ENCODE measurements at regions not wholly inside any gene's neighbourhood (a gene's known extent, or its start where the extent isn't known, plus 50 kb on each side); places are given as distances from the start of the nearest gene placed in this dataset.
"Not testable (repeated sequence)": the region's sequence is repeated elsewhere in the genome, so short reads cannot be mapped to it uniquely, and the experiment has no call there.

DNA sequence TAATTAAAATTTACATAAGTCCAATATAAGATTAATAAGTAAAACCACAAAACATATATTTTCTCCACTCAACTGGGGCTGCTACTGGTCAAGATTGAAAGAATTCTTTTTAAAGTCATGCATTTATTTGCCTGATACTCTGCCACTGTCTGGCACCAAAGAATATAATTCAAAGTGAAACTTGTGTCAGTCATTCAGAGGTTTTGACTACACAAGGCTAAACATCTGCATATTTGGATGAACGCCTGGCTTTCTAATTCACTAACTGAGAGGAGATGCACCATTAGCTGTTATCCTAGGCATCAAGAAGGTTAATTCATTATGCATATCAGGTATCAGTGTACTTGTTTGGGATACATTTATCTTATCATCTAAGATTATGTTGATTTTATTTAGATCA lies 598.5 kb downstream of the CENPC start:
- H3K9me3 ChIP-seq, result no peaks in the 10 kb centered on the region
- H3K27ac ChIP-seq, result no peak overlapping the region
- H3K4me1 ChIP-seq, result no peaks in the 10 kb centered on the region
- TF ChIP-seq, protein P1, sequence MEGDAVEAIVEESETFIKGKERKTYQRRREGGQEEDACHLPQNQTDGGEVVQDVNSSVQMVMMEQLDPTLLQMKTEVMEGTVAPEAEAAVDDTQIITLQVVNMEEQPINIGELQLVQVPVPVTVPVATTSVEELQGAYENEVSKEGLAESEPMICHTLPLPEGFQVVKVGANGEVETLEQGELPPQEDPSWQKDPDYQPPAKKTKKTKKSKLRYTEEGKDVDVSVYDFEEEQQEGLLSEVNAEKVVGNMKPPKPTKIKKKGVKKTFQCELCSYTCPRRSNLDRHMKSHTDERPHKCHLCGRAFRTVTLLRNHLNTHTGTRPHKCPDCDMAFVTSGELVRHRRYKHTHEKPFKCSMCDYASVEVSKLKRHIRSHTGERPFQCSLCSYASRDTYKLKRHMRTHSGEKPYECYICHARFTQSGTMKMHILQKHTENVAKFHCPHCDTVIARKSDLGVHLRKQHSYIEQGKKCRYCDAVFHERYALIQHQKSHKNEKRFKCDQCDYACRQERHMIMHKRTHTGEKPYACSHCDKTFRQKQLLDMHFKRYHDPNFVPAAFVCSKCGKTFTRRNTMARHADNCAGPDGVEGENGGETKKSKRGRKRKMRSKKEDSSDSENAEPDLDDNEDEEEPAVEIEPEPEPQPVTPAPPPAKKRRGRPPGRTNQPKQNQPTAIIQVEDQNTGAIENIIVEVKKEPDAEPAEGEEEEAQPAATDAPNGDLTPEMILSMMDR (IDR thresholded peaks at IDR 0.05), result no peak
- ATAC-seq, result no peak
- H3K4me3 ChIP-seq, result no peak overlapping the region
- intact Hi-C loops (cut with DNase I), result no loop called here
- H3K36me3 ChIP-seq (ENCODE audit: insufficient read depth in 1 of 2, low read depth in 1 of 2), result no peaks in the 10 kb centered on the region
- 80 to 91% (median 83%) methylated on average over 1 of the region's 1 CpG for WGBS, 3 donors
- no peak for DNase-seq
- no peaks in the 10 kb centered on the region for H3K27me3 ChIP-seq (ENCODE audit: insufficient read depth in 3 of 3, low read length in 2 of 3)

DNA sequence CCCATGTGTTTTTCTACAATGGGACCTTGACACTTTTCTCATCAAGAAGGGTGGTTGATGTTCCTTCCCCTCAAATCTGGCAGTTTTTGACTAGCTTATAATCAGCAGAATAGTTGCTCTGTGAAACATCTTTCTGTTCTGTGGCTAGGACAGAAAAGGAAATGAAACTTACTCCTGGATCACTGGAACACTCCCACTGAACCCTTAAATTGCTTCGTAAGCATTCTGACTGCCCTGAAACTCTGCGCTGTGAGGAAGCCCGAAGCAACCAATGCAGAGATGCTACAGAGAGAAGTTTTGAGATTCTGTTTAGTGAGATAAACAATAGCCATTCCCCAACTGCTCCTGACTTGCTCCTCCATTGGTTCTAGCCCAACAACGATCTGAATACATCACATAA lies 602.2 kb downstream of the CENPC start:
- ATAC-seq (no peak), DNase-seq (no peak)
- H3K9me3 ChIP-seq, result no peaks in the 10 kb centered on the region
- no peaks in the 10 kb centered on the region for H3K36me3 ChIP-seq (ENCODE audit: insufficient read depth in 1 of 2, low read depth in 1 of 2)
- intact Hi-C loops (cut with DNase I), result no loop called here
- H3K27ac ChIP-seq, result no peak overlapping the region
- WGBS, 3 donors, result 80 to 84% (median 80%) methylated on average over 4 of the region's 4 CpGs
- TF ChIP-seq, protein P1 (IDR thresholded peaks at IDR 0.05), result no peak
- no peak overlapping the region for H3K4me3 ChIP-seq
- H3K27me3 ChIP-seq (ENCODE audit: insufficient read depth in 3 of 3, low read length in 2 of 3), result no peaks in the 10 kb centered on the region
- no peaks in the 10 kb centered on the region for H3K4me1 ChIP-seq

DNA sequence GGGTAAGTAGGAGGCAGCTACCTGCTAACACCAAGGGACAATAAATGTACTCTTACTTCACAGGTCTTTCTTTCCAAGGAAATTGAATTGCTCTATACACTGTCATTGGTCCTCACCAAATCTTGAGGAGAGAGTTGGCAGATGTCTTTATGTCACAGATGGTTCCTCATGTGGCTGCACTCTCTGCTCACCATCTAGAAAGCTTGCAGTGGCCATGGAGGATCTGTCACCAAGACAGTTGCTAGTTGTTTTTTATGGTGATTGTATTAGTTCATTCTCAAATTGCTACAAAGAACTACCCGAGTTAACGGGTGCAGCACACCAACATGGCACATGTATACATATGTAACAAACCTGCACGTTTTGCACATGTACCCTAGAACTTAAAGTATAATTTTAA lies 613.3 kb downstream of the CENPC start:
- ATAC-seq; intact Hi-C loops (cut with DNase I); H3K36me3 ChIP-seq (ENCODE audit: insufficient read depth in 1 of 2, low read depth in 1 of 2); H3K4me3 ChIP-seq; H3K9me3 ChIP-seq; DNase-seq; H3K27ac ChIP-seq; H3K27me3 ChIP-seq (ENCODE audit: insufficient read depth in 3 of 3, low read length in 2 of 3); H3K4me1 ChIP-seq: not testable (repeated sequence)
- 84 to 93% (median 84%) methylated on average over 3 of the region's 3 CpGs for WGBS, 3 donors

DNA sequence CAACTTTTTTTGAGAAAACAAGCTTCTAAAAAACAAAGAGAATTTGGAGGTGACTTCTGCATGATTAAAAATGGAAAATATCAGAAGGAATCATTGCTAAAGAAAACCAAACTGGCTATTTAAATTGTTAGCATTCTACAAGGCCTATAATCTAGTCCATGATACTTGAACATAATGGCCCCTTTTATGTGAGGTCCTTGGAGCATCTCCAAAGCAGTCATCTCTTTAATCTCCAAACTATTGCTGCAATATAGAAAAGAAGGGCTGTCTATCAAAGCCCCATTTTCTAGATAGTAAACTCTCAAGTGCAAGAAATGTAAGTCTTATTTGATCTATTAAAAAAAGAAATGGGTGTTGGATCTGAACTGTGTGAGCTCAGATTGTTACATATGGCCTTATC lies 615.1 kb downstream of the CENPC start:
- DNase-seq (no peak), ATAC-seq (no peak)
- TF ChIP-seq, protein P1 (IDR thresholded peaks at IDR 0.05), result no peak
- no peaks in the 10 kb centered on the region for H3K36me3 ChIP-seq (ENCODE audit: insufficient read depth in 1 of 2, low read depth in 1 of 2)
- no peak overlapping the region for H3K27ac ChIP-seq
- H3K27me3 ChIP-seq (ENCODE audit: insufficient read depth in 3 of 3, low read length in 2 of 3), result no peaks in the 10 kb centered on the region
- H3K4me3 ChIP-seq, result no peak overlapping the region
- no peaks in the 10 kb centered on the region for H3K4me1 ChIP-seq
- intact Hi-C loops (cut with DNase I), result no loop called here
- no peaks in the 10 kb centered on the region for H3K9me3 ChIP-seq

DNA sequence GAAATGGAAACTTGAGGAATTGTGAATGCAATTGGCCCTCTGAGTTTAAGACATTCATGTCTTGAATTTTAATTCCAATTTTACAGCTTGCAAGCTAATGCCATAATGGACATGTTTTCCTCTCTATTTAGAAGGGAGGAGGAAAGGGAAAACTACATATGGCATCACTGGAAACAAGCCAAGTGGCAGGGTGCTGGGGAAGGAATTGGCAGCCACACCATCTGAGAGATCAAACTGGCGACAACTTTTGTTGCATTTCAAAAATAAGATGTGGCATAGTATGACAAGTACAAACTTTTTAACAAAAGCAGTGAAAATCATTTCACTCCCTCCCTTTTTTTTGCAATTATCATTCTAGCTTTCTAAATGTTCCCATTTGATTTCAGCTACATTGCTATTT lies 615.6 kb downstream of the CENPC start:
- Histone ChIP-seq H3K4me1 (no peaks in the 10 kb centered on the region), H3K36me3 (ENCODE audit: insufficient read depth in 1 of 2, low read depth in 1 of 2) (no peaks in the 10 kb centered on the region), H3K4me3 (no peak overlapping the region), H3K9me3 (no peaks in the 10 kb centered on the region), H3K27ac (no peak overlapping the region), H3K27me3 (ENCODE audit: insufficient read depth in 3 of 3, low read length in 2 of 3) (no peaks in the 10 kb centered on the region)
- intact Hi-C loops (cut with DNase I), result no loop called here
- 13 to 44% (median 16%) methylated on average over 1 of the region's 1 CpG for WGBS, 3 donors
- TF ChIP-seq, protein P1 (IDR thresholded peaks at IDR 0.05), result no peak
- ATAC-seq (no peak), DNase-seq (no peak)

DNA sequence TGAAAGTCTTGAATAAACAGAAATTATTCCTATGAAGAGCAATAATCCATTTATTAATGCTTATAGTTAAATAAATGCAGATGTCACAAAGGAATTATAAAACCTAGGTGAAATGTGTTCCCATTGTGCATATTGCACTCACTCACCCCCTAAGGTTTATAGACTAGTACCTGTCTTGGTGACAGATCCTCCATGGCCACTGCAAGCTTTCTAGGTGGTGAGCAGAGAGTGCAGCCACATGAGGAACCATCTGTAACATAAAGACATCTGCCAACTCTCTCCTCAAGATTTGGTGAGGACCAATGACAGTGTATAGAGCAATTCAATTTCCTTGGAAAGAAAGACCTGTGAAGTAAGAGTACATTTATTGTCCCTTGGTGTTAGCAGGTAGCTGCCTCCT lies 616.4 kb downstream of the CENPC start:
- H3K27ac ChIP-seq; H3K4me1 ChIP-seq; H3K36me3 ChIP-seq (ENCODE audit: insufficient read depth in 1 of 2, low read depth in 1 of 2); H3K4me3 ChIP-seq; DNase-seq; H3K9me3 ChIP-seq; H3K27me3 ChIP-seq (ENCODE audit: insufficient read depth in 3 of 3, low read length in 2 of 3); intact Hi-C loops (cut with DNase I); ATAC-seq: not testable (repeated sequence)
